ENCODE measurements at regions not wholly inside any gene's neighbourhood (a gene's known extent, or its start where the extent isn't known, plus 50 kb on each side); places are given as distances from the start of the nearest gene placed in this dataset.

GRCh38 chr2:176984987-176985386, 227.6 kb upstream of the HNRNPA3 start:
- intact Hi-C loops (cut with micrococcal nuclease; ENCODE audit: unreplicated experiment): no loop called here
- H3K4me1 ChIP-seq (ENCODE audit: control insufficient read depth, insufficient read depth, low read length): no peaks in the 10 kb centered on the region
- no peaks in the 10 kb centered on the region for H3K27me3 ChIP-seq (ENCODE audit: control insufficient read depth, insufficient read depth, low read length)
- no peak overlapping the region for H3K4me3 ChIP-seq (ENCODE audit: low read depth in 2 of 2, low read length in 2 of 2)
- no peaks in the 10 kb centered on the region for H3K9me3 ChIP-seq (ENCODE audit: control insufficient read depth, insufficient read depth, low read depth, low read length)
- POLR2A ChIA-PET: no interaction called here
- H3K27ac ChIP-seq (ENCODE audit: low read length): no peak overlapping the region
- no peak for ATAC-seq
- no peak for DNase-seq (ENCODE audit: low read depth, low spot score)
- H3K36me3 ChIP-seq (ENCODE audit: control insufficient read depth, insufficient read depth, low read length): no peaks in the 10 kb centered on the region
- CTCF ChIA-PET: no interaction called here
- BruUV-seq (replicated peaks): no TSS peak
- in situ Hi-C loops (cut with HindIII; ENCODE audit: low pct_unique_long_range_greater_than_20kb, low sequenced_read_pairs): no loop called here
- TF ChIP-seq REST (IDR thresholded peaks at IDR 0.05; ENCODE audit: insufficient read depth in 1 of 2, low read depth in 2 of 2, low read length in 1 of 2): no peak
- TF ChIP-seq POLR2AphosphoS5 (IDR thresholded peaks at IDR 0.05; ENCODE audit: low read depth, low read length): no peak
- TF ChIP-seq TCF7L2 (IDR thresholded peaks at IDR 0.05; ENCODE audit: low read depth, low read length): no peak
- no peak for TF ChIP-seq SIN3A (IDR thresholded peaks at IDR 0.05; ENCODE audit: borderline replicate concordance, insufficient read depth, low read depth, low read length)
- TF ChIP-seq CTCF (IDR thresholded peaks at IDR 0.05): no peak

GRCh38 chr2:176985871-176986270, 226.7 kb upstream of the HNRNPA3 start:
- BruUV-seq (replicated peaks): no TSS peak
- TF ChIP-seq TCF7L2 (IDR thresholded peaks at IDR 0.05; ENCODE audit: low read depth, low read length) (no peak), REST (IDR thresholded peaks at IDR 0.05; ENCODE audit: insufficient read depth in 1 of 2, low read depth in 2 of 2, low read length in 1 of 2) (no peak), SIN3A (IDR thresholded peaks at IDR 0.05; ENCODE audit: borderline replicate concordance, insufficient read depth, low read depth, low read length) (no peak), POLR2AphosphoS5 (IDR thresholded peaks at IDR 0.05; ENCODE audit: low read depth, low read length) (no peak), CTCF (IDR thresholded peaks at IDR 0.05) (no peak)
- no peaks in the 10 kb centered on the region for H3K36me3 ChIP-seq (ENCODE audit: control insufficient read depth, insufficient read depth, low read length)
- no peaks in the 10 kb centered on the region for H3K4me1 ChIP-seq (ENCODE audit: control insufficient read depth, insufficient read depth, low read length)
- H3K27me3 ChIP-seq (ENCODE audit: control insufficient read depth, insufficient read depth, low read length): no peaks in the 10 kb centered on the region
- intact Hi-C loops (cut with micrococcal nuclease; ENCODE audit: unreplicated experiment): no loop called here
- no peak overlapping the region for H3K4me3 ChIP-seq (ENCODE audit: low read depth in 2 of 2, low read length in 2 of 2)
- in situ Hi-C loops (cut with HindIII; ENCODE audit: low pct_unique_long_range_greater_than_20kb, low sequenced_read_pairs): no loop called here
- no peaks in the 10 kb centered on the region for H3K9me3 ChIP-seq (ENCODE audit: control insufficient read depth, insufficient read depth, low read depth, low read length)
- no peak for DNase-seq (ENCODE audit: low read depth, low spot score)
- POLR2A ChIA-PET: no interaction called here
- no peak for ATAC-seq
- CTCF ChIA-PET: no interaction called here
- no peak overlapping the region for H3K27ac ChIP-seq (ENCODE audit: low read length)
